GM23248 (cell line): ENCODE measurements at regions not wholly inside any gene's neighbourhood (a gene's known extent, or its start where the extent isn't known, plus 50 kb on each side); places are given as distances from the start of the nearest gene placed in this dataset.

Source experiments
- DNase-seq: peaks from one replicate; pipeline ENCODE4 v3.0.0-alpha.2; 2015
- H2AFZ ChIP-seq: fragments of 200-600 bp; sonication (generic); 2 replicates; pipeline ENCODE4 v1.6.1; 2016; ENCODE audit warnings: antibody characterized with exemption
- H3F3A ChIP-seq: fragments of 200-600 bp; sonication (generic); 2 replicates; pipeline ENCODE4 v1.6.1; 2016; ENCODE audit warnings: mild to moderate bottlenecking, antibody characterized with exemption, mixed run types; ENCODE audit not compliant: insufficient read depth
- H3K27ac ChIP-seq: fragments of 200-600 bp; sonication (generic); 2 replicates; pipeline ENCODE4 v1.5.1; 2016; ENCODE audit warnings: mild to moderate bottlenecking
- H3K27me3 ChIP-seq: fragments of 200-600 bp; sonication (generic); replicated peaks from 2 replicates; pipeline ENCODE4 v1.6.1; 2016; ENCODE audit warnings: mild to moderate bottlenecking; ENCODE audit not compliant: insufficient read depth
- H3K36me3 ChIP-seq: fragments of 200-600 bp; sonication (generic); 2 replicates; pipeline ENCODE4 v1.6.1; 2016; ENCODE audit warnings: low read depth, mild to moderate bottlenecking
- H3K4me1 ChIP-seq: fragments of 200-600 bp; sonication (generic); 2 replicates; pipeline ENCODE4 v1.6.1; 2016; ENCODE audit warnings: mild to moderate bottlenecking; ENCODE audit not compliant: insufficient read depth
- H3K4me2 ChIP-seq: fragments of 200-600 bp; sonication (generic); one replicate; pipeline ENCODE4 v1.6.1; 2016; ENCODE audit warnings: mild to moderate bottlenecking; ENCODE audit not compliant: unreplicated experiment
- H3K4me3 ChIP-seq: fragments of 200-600 bp; sonication (generic); 2 replicates; pipeline ENCODE4 v1.5.1; 2016; ENCODE audit warnings: mild to moderate bottlenecking
- H3K79me2 ChIP-seq: fragments of 200-600 bp; sonication (generic); 2 replicates; pipeline ENCODE4 v1.6.1; 2016; ENCODE audit warnings: mild to moderate bottlenecking; ENCODE audit not compliant: insufficient read depth
- H3K9ac ChIP-seq: fragments of 200-600 bp; sonication (generic); 2 replicates; pipeline ENCODE4 v1.6.1; 2016; ENCODE audit warnings: mild to moderate bottlenecking
- H3K9me2 ChIP-seq: fragments of 200-600 bp; sonication (generic); 2 replicates; pipeline ENCODE4 v1.6.1; 2016; ENCODE audit warnings: mixed run types, mild to moderate bottlenecking, moderate library complexity; ENCODE audit not compliant: insufficient read depth
- H3K9me3 ChIP-seq: fragments of 200-600 bp; sonication (generic); one replicate; pipeline ENCODE4 v1.6.1; 2017; ENCODE audit warnings: low read depth
- H4K20me1 ChIP-seq: fragments of 200-600 bp; sonication (generic); 2 replicates; pipeline ENCODE4 v1.6.0; 2016; ENCODE audit not compliant: insufficient read depth
- EZH2 ChIP-seq: fragments of 200-600 bp; sonication (generic); IDR thresholded peaks from 2 replicates; pipeline ENCODE4 v1.6.1; 2018; ENCODE audit warnings: antibody characterized with exemption, mild to moderate bottlenecking; ENCODE audit not compliant: insufficient read depth, poor library complexity, severe bottlenecking
- EZH2phosphoT487 ChIP-seq: fragments of 200-600 bp; sonication (generic); IDR thresholded peaks from 2 replicates; pipeline ENCODE4 v1.6.1; 2018; ENCODE audit warnings: antibody characterized with exemption, moderate library complexity, mild to moderate bottlenecking, low read depth; ENCODE audit not compliant: insufficient read depth
- WGBS, 2 experiments: methylation state at CpG; one replicate each; pipeline ENCODE4 v1.1.6; 2015 to 2017; ENCODE audit warnings: low lambda C conversion rate in 2 of 2, low coverage in 1 of 2; ENCODE audit errors: missing lambda C conversion rate in 2 of 2; 5-methylcytosine and 5-hydroxymethylcytosine counted together
- in situ Hi-C: fragments of 300-500 bp; cut with MboI; formaldehyde crosslinking; loops from 2 replicates; pipeline ENCODE4 v1.15.0; 2020

GRCh38 chr7:96521068-96521894, 188.4 kb downstream of the SEM1 start:
- DNase-seq, result no peak
- TF ChIP-seq EZH2phosphoT487 (no peak), EZH2 (no peak)
- Histone ChIP-seq H3K4me3 (no peak overlapping the region), H3F3A (no peaks in the 10 kb centered on the region), H2AFZ (no peak overlapping the region), H3K27me3 (no peaks in the 10 kb centered on the region), H3K9me3 (no peaks in the 10 kb centered on the region), H4K20me1 (no peaks in the 10 kb centered on the region), H3K27ac (no peak overlapping the region), H3K9me2 (no peaks in the 10 kb centered on the region), H3K36me3 (no peaks in the 10 kb centered on the region), H3K4me1 (no peaks in the 10 kb centered on the region), H3K9ac (no peak overlapping the region), H3K79me2 (no peaks in the 10 kb centered on the region), H3K4me2 (no peak overlapping the region)
- in situ Hi-C loops, result no loop called here
- WGBS, 2 experiments, result 23 to 24% methylated on average over 13 of the region's 13 CpGs

GRCh38 chr7:96508371-96508770, 186.5 kb upstream of the SLC25A13 start:
- 0 to 5% methylated on average over 1 of the region's 1 CpG for WGBS, 2 experiments
- H3K4me3 ChIP-seq, result no peak overlapping the region
- H3K27ac ChIP-seq, result no peak overlapping the region
- no peak for DNase-seq
- H4K20me1 ChIP-seq, result no peaks in the 10 kb centered on the region
- H3K9ac ChIP-seq, result no peak overlapping the region
- no peaks in the 10 kb centered on the region for H3K9me2 ChIP-seq
- no peaks in the 10 kb centered on the region for H3K9me3 ChIP-seq
- in situ Hi-C loops, result no loop called here
- no peak overlapping the region for H2AFZ ChIP-seq
- no peaks in the 10 kb centered on the region for H3F3A ChIP-seq
- TF ChIP-seq EZH2phosphoT487 (no peak), EZH2 (no peak)
- no peaks in the 10 kb centered on the region for H3K4me1 ChIP-seq
- H3K36me3 ChIP-seq, result no peaks in the 10 kb centered on the region
- H3K79me2 ChIP-seq, result no peaks in the 10 kb centered on the region
- H3K27me3 ChIP-seq, result no peaks in the 10 kb centered on the region
- H3K4me2 ChIP-seq, result no peak overlapping the region

- no peak overlapping the region for H3K27ac ChIP-seq
- no peaks in the 10 kb centered on the region for H3K4me1 ChIP-seq
- no peaks in the 10 kb centered on the region for H3K9me2 ChIP-seq
- DNase-seq, result no peak
- in situ Hi-C loops, result no loop called here
- WGBS, 2 experiments, result 26 to 56% methylated on average over 1 of the region's 1 CpG
- TF ChIP-seq EZH2phosphoT487, result no peak
- TF ChIP-seq EZH2, result no peak
- no peaks in the 10 kb centered on the region for H3F3A ChIP-seq
- H3K4me2 ChIP-seq, result no peak overlapping the region
- no peak overlapping the region for H2AFZ ChIP-seq
- no peaks in the 10 kb centered on the region for H3K9me3 ChIP-seq
- H4K20me1 ChIP-seq, result no peaks in the 10 kb centered on the region
- no peak overlapping the region for H3K4me3 ChIP-seq
- H3K27me3 ChIP-seq, result no peaks in the 10 kb centered on the region
- no peaks in the 10 kb centered on the region for H3K36me3 ChIP-seq
- no peak overlapping the region for H3K9ac ChIP-seq
- no peaks in the 10 kb centered on the region for H3K79me2 ChIP-seq
Observed at GRCh38 chr7:96503597-96503996, 181.7 kb upstream of the SLC25A13 start.

GRCh38 chr7:96501318-96501717, 179.4 kb upstream of the SLC25A13 start:
- H3K27me3 ChIP-seq, result no peaks in the 10 kb centered on the region
- no peaks in the 10 kb centered on the region for H3K36me3 ChIP-seq
- no peak overlapping the region for H3K27ac ChIP-seq
- H3K9ac ChIP-seq, result no peak overlapping the region
- no peaks in the 10 kb centered on the region for H3K4me1 ChIP-seq
- no peak overlapping the region for H2AFZ ChIP-seq
- no peaks in the 10 kb centered on the region for H3K79me2 ChIP-seq
- no peak overlapping the region for H3K4me3 ChIP-seq
- H4K20me1 ChIP-seq, result no peaks in the 10 kb centered on the region
- TF ChIP-seq EZH2 (no peak), EZH2phosphoT487 (no peak)
- no peaks in the 10 kb centered on the region for H3K9me3 ChIP-seq
- no peak for DNase-seq
- no peaks in the 10 kb centered on the region for H3F3A ChIP-seq
- no peak overlapping the region for H3K4me2 ChIP-seq
- no peaks in the 10 kb centered on the region for H3K9me2 ChIP-seq
- in situ Hi-C loops, result no loop called here
